Activated CD4-positive, alpha-beta T cell treated with anti-CD3 and anti-CD28 coated beads, Interleukin-2, amount 10 ng/mL, durations not matched to agents 24 days and 14 days (primary cell): ENCODE measurements at regions not wholly inside any gene's neighbourhood (a gene's known extent, or its start where the extent isn't known, plus 50 kb on each side); places are given as distances from the start of the nearest gene placed in this dataset.

Experiments used
- DNase-seq: peaks from one replicate; pipeline ENCODE4 v3.0.0; 2022
- H3K27ac Mint-ChIP-seq: one replicate; pipeline ENCODE4 v1.8.0; 2022; ENCODE audit warnings: mild to moderate bottlenecking, mixed read lengths
- H3K27me3 Mint-ChIP-seq: one replicate; pipeline ENCODE4 v1.8.0; 2022; ENCODE audit warnings: mixed read lengths
- H3K36me3 Mint-ChIP-seq: one replicate; pipeline ENCODE4 v1.8.0; 2022; ENCODE audit warnings: low read depth, mild to moderate bottlenecking, mixed read lengths
- H3K4me1 Mint-ChIP-seq: one replicate; pipeline ENCODE4 v1.8.0; 2021; ENCODE audit warnings: mixed read lengths
- H3K4me3 Mint-ChIP-seq: one replicate; pipeline ENCODE4 v1.8.0; 2022; ENCODE audit warnings: mild to moderate bottlenecking, moderate library complexity, mixed read lengths
- H3K9me3 Mint-ChIP-seq: one replicate; pipeline ENCODE4 v1.8.0; 2021; ENCODE audit warnings: mixed read lengths
- intact Hi-C: fragments of 100-400 bp; cut with micrococcal nuclease; formaldehyde crosslinking; loops from one replicate; pipeline ENCODE4 v1.15.1; 2023

GRCh38 chr10:130799532-130799931, 512.0 kb downstream of the TCERG1L start:
- H3K4me3 Mint-ChIP-seq: no peak overlapping the region
- H3K36me3 Mint-ChIP-seq: no peaks in the 10 kb centered on the region
- no peak overlapping the region for H3K27ac Mint-ChIP-seq
- DNase-seq: no peak
- no peaks in the 10 kb centered on the region for H3K27me3 Mint-ChIP-seq
- no peaks in the 10 kb centered on the region for H3K4me1 Mint-ChIP-seq
- H3K9me3 Mint-ChIP-seq: no peaks in the 10 kb centered on the region
- intact Hi-C loops: no loop called here

- intact Hi-C loops: no loop called here
- no peak overlapping the region for H3K4me3 Mint-ChIP-seq
- H3K27ac Mint-ChIP-seq: no peak overlapping the region
- no peaks in the 10 kb centered on the region for H3K27me3 Mint-ChIP-seq
- no peaks in the 10 kb centered on the region for H3K4me1 Mint-ChIP-seq
- H3K9me3 Mint-ChIP-seq: no peaks in the 10 kb centered on the region
- H3K36me3 Mint-ChIP-seq: no peaks in the 10 kb centered on the region
- DNase-seq: no peak
Observed at GRCh38 chr10:130800281-130800680, 511.2 kb downstream of the TCERG1L start.

DNA sequence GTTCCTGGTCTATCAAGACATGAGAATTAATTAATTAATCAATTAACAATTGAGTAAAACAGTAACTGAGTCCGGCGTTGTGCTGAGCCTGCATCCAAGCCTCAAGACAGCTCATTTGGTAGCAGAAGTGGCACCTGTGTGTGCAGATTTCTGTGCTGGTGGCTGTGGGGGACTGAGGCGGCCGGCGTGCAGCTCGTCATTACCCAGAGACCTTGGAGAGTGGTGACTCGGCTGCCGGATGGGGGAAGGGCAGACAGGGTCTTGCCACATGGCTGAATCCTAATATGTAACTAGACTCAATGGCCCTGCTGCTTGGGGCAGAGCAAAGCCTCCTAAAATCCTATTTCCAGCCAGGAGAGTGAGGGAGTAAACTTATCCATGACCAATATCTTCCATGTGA, 510.2 kb downstream of the TCERG1L start:
- H3K4me3 Mint-ChIP-seq: no peak overlapping the region
- H3K4me1 Mint-ChIP-seq: no peaks in the 10 kb centered on the region
- intact Hi-C loops: no loop called here

GRCh38 chr10:130801784-130802183, 509.7 kb downstream of the TCERG1L start:
- intact Hi-C loops: no loop called here
- DNase-seq: no peak
- H3K36me3 Mint-ChIP-seq: no peaks in the 10 kb centered on the region
- no peaks in the 10 kb centered on the region for H3K4me1 Mint-ChIP-seq
- H3K9me3 Mint-ChIP-seq: no peaks in the 10 kb centered on the region
- H3K27me3 Mint-ChIP-seq: no peaks in the 10 kb centered on the region
- H3K27ac Mint-ChIP-seq: no peak overlapping the region
- H3K4me3 Mint-ChIP-seq: no peak overlapping the region

More for the DNA sequence above, 510.2 kb downstream of the TCERG1L start:
- Mint-ChIP-seq H3K27ac (no peak overlapping the region), H3K9me3 (no peaks in the 10 kb centered on the region), H3K27me3 (no peaks in the 10 kb centered on the region), H3K36me3 (no peaks in the 10 kb centered on the region)
- no peak for DNase-seq

GRCh38 chr10:130802301-130802700, 509.2 kb downstream of the TCERG1L start:
- intact Hi-C loops: no loop called here
- DNase-seq: no peak
- Mint-ChIP-seq H3K27me3 (no peaks in the 10 kb centered on the region), H3K9me3 (no peaks in the 10 kb centered on the region), H3K27ac (no peak overlapping the region), H3K4me1 (no peaks in the 10 kb centered on the region), H3K4me3 (no peak overlapping the region), H3K36me3 (no peaks in the 10 kb centered on the region)

DNA sequence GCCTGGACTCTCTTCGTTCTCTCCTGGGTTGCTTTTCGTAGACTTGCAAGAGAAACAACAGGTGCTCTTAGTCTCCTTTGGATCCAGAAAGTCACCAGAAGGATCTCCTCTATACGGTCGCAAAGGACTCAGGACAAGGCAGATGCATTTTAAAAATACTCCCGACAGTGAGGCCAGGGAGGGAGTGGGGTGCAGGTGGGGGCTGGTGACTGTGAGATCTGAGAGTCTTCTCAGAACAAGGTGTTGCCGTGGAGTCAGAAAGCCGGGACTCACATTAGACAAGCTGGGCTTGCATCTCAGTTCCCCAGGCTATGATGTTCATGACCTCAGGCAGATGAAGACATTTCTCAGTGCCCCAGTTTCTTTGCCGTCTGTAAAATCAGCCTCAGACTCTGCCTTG, 507.2 kb downstream of the TCERG1L start:
- H3K27ac Mint-ChIP-seq: no peak overlapping the region
- no peaks in the 10 kb centered on the region for H3K9me3 Mint-ChIP-seq
- no peak for DNase-seq
- H3K4me3 Mint-ChIP-seq: no peak overlapping the region
- H3K27me3 Mint-ChIP-seq: no peaks in the 10 kb centered on the region
- H3K36me3 Mint-ChIP-seq: no peaks in the 10 kb centered on the region
- no peaks in the 10 kb centered on the region for H3K4me1 Mint-ChIP-seq
- intact Hi-C loops: no loop called here

DNA sequence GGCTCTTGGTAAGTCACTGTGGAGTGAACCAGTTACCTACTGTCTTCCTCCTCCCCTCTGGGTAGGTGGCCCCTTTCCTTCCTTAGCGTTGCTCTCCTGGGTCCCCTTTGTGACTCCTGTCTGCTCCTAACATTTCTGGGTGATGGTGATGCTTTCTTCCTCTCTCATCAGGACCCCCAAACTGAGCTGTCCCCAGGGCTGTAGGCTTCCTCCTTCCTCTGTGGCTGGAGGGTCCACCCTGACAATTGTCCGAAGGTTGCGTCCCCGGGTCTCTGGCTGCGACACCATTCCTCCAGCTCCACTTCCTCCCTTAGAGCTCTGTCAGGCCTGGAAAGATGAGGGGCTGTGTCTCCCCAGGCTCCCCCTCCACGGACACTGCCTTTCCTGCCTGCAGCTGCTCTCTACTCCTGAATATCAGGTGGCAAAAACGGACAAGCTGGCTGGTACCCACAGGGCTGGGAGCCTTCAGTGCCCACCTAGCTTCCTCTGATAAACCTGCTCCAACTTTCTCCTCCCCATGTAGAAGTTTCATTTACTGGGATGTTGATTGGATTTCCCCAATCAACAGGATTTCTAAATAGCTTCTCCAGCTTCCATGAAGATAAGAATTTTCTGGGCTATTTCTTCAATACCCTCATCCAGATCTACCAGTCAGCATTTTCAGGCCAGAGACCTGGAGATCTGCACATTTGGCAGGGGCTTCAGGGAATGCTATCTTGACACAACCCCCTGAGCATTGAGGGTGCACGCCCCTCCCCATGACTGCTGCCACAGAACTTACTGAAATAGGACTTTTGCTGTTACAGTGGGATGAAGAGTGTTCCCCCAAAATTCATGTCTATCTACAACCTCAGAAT, 506.5 kb downstream of the TCERG1L start:
- H3K27me3 Mint-ChIP-seq: no peaks in the 10 kb centered on the region
- H3K36me3 Mint-ChIP-seq: no peaks in the 10 kb centered on the region
- no peak overlapping the region for H3K27ac Mint-ChIP-seq
- intact Hi-C loops: no loop called here
- DNase-seq: no peak
- H3K4me3 Mint-ChIP-seq: no peak overlapping the region
- H3K9me3 Mint-ChIP-seq: no peaks in the 10 kb centered on the region
- no peaks in the 10 kb centered on the region for H3K4me1 Mint-ChIP-seq

- Mint-ChIP-seq H3K36me3 (no peaks in the 10 kb centered on the region), H3K27me3 (no peaks in the 10 kb centered on the region), H3K27ac (no peak overlapping the region), H3K9me3 (no peaks in the 10 kb centered on the region), H3K4me1 (no peaks in the 10 kb centered on the region), H3K4me3 (no peak overlapping the region)
- DNase-seq: no peak
- intact Hi-C loops: no loop called here
Observed at GRCh38 chr10:130805635-130806030, 505.9 kb downstream of the TCERG1L start.

DNA sequence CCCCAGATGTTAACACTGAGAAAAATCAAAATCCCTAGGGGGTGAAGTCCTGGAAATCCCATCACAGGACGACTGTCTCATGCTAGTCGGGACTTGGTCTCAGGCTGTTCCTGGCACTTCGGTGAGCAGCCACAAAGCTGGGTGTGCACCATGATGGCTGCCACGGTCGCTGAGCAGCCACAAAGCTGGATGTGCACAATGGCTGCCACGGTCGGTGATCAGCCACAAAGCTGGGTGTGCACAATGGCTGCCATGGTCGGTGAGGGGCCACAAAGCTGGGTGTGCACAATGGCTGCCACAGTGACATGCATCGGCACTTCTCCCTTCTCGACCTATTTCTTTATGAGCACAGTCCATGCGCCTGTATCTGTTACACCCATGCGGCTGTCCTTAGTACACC, 505.1 kb downstream of the TCERG1L start:
- no peaks in the 10 kb centered on the region for H3K36me3 Mint-ChIP-seq
- intact Hi-C loops: no loop called here
- no peaks in the 10 kb centered on the region for H3K9me3 Mint-ChIP-seq
- no peak for DNase-seq
- H3K27ac Mint-ChIP-seq: no peak overlapping the region
- H3K4me3 Mint-ChIP-seq: no peak overlapping the region
- no peaks in the 10 kb centered on the region for H3K27me3 Mint-ChIP-seq
- H3K4me1 Mint-ChIP-seq: no peaks in the 10 kb centered on the region

- Mint-ChIP-seq H3K4me1 (no peaks in the 10 kb centered on the region), H3K9me3 (no peaks in the 10 kb centered on the region), H3K36me3 (no peaks in the 10 kb centered on the region), H3K4me3 (no peak overlapping the region), H3K27me3 (no peaks in the 10 kb centered on the region), H3K27ac (no peak overlapping the region)
- intact Hi-C loops: no loop called here
- no peak for DNase-seq
Observed at GRCh38 chr10:130807096-130807495, 504.4 kb downstream of the TCERG1L start.

GRCh38 chr10:130807721-130808120, 503.8 kb downstream of the TCERG1L start:
- Mint-ChIP-seq H3K4me1 (no peaks in the 10 kb centered on the region), H3K4me3 (no peak overlapping the region), H3K27me3 (no peaks in the 10 kb centered on the region), H3K36me3 (no peaks in the 10 kb centered on the region), H3K9me3 (no peaks in the 10 kb centered on the region), H3K27ac (no peak overlapping the region)
- no peak for DNase-seq
- intact Hi-C loops: no loop called here

GRCh38 chr10:130808243-130808642, 503.3 kb downstream of the TCERG1L start:
- no peak overlapping the region for H3K27ac Mint-ChIP-seq
- intact Hi-C loops: no loop called here
- H3K4me3 Mint-ChIP-seq: no peak overlapping the region
- no peaks in the 10 kb centered on the region for H3K4me1 Mint-ChIP-seq
- no peak for DNase-seq
- H3K36me3 Mint-ChIP-seq: no peaks in the 10 kb centered on the region
- no peaks in the 10 kb centered on the region for H3K9me3 Mint-ChIP-seq
- no peaks in the 10 kb centered on the region for H3K27me3 Mint-ChIP-seq

DNA sequence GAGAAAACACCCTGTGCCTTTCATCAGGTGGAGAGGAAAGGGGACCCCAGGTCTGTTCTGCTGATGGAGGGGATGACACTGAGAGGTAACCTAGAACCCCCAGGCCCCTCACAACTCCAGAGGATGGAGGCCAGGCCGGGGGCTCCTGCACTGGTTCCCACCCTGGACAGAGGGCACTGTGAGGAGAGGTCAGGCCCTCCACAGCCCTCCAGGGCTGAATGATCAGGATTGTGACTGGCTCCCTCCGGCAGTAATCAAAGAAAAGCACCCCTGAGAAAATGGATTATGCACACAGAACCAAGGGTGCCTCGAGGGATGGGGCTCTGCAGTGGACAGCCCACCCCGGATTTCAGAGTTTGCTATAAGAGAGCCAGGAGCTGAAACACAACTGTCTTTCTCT, 502.8 kb downstream of the TCERG1L start:
- H3K27ac Mint-ChIP-seq: no peak overlapping the region
- no peaks in the 10 kb centered on the region for H3K36me3 Mint-ChIP-seq
- no peaks in the 10 kb centered on the region for H3K4me1 Mint-ChIP-seq
- no peak overlapping the region for H3K4me3 Mint-ChIP-seq
- no peaks in the 10 kb centered on the region for H3K27me3 Mint-ChIP-seq
- intact Hi-C loops: no loop called here
- no peak for DNase-seq
- H3K9me3 Mint-ChIP-seq: no peaks in the 10 kb centered on the region

- Mint-ChIP-seq H3K4me1 (no peaks in the 10 kb centered on the region), H3K4me3 (no peak overlapping the region), H3K27ac (no peak overlapping the region), H3K36me3 (no peaks in the 10 kb centered on the region), H3K9me3 (no peaks in the 10 kb centered on the region), H3K27me3 (no peaks in the 10 kb centered on the region)
- DNase-seq: no peak
- intact Hi-C loops: no loop called here
Observed at GRCh38 chr10:130809181-130809580, 502.3 kb downstream of the TCERG1L start.
